Activated T-cell treated with anti-CD3 and anti-CD28 coated beads, Interleukin-2, amount 50 U/mL, for 24 hours (primary cell): ENCODE measurements at regions not wholly inside any gene's neighbourhood (a gene's known extent, or its start where the extent isn't known, plus 50 kb on each side); places are given as distances from the start of the nearest gene placed in this dataset.
"Not testable (repeated sequence)": the region's sequence is repeated elsewhere in the genome, so short reads cannot be mapped to it uniquely, and the experiment has no call there.

Experiments used
- DNase-seq: peaks from one replicate; pipeline ENCODE4 v3.0.0-alpha.2; 2020
- H3K27ac Mint-ChIP-seq: 2 replicates; pipeline ENCODE4 v1.8.0; 2020; ENCODE audit warnings: mild to moderate bottlenecking, mixed read lengths
- H3K27me3 Mint-ChIP-seq: 2 replicates; pipeline ENCODE4 v1.8.0; 2020; ENCODE audit warnings: mixed read lengths
- H3K36me3 Mint-ChIP-seq: 2 replicates; pipeline ENCODE4 v1.8.0; 2020; ENCODE audit warnings: low read depth, mixed read lengths
- H3K4me1 Mint-ChIP-seq: 2 replicates; pipeline ENCODE4 v1.8.0; 2020; ENCODE audit warnings: low read depth, mixed read lengths
- H3K4me3 Mint-ChIP-seq: 2 replicates; pipeline ENCODE4 v1.8.0; 2020; ENCODE audit warnings: mild to moderate bottlenecking, moderate library complexity, mixed read lengths
- H3K9me3 Mint-ChIP-seq: 2 replicates; pipeline ENCODE4 v1.8.0; 2020; ENCODE audit warnings: mixed read lengths

DNA sequence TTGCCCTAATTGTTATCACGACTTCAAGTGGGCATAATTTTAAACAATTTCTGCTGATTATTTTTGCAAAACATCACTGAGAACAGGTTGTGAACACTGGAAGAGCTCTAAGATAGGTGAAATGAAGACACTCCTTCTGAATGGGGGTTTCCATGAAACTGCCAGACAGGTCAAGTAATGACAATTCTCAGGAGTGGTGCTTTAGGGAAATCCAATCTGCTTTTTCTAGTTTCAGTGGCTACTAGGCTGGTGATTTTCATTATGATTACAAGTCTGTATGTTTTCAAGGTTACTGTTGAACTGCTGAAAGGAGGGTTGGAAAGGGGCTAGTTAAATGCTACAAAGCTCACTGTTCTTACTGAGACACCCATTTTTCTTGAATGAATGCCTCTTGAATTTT is 1724.2 kb downstream of the PCDH9 start:
- H3K4me3 Mint-ChIP-seq = no peak overlapping the region
- no peaks in the 10 kb centered on the region for H3K36me3 Mint-ChIP-seq
- no peak overlapping the region for H3K27ac Mint-ChIP-seq
- no peak for DNase-seq
- H3K9me3 Mint-ChIP-seq = peaks cover 7% of the 10 kb centered on the region
- no peaks in the 10 kb centered on the region for H3K4me1 Mint-ChIP-seq
- H3K27me3 Mint-ChIP-seq = no peaks in the 10 kb centered on the region

DNA sequence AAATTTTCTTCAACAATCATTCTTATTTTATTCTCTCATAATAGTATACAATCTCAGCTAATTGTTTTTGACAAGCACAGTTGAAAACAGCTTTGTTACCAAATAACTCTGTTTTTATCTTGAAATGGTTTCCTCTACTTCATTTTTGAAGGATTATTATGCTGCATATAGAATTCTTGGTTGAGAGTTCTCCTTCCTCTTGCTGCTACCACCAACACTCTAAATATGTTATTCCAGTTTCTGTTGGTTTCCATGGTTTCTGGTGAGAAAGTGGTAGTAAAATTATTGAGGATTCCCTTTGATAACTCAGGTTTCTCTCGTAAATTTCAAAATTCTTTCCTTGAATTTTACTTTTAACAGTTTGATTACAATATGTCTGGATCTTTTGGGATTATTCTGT is 1725.9 kb downstream of the PCDH9 start:
- no peaks in the 10 kb centered on the region for H3K36me3 Mint-ChIP-seq
- H3K4me3 Mint-ChIP-seq = no peak overlapping the region
- no peaks in the 10 kb centered on the region for H3K4me1 Mint-ChIP-seq
- peaks cover 15% of the 10 kb centered on the region for H3K9me3 Mint-ChIP-seq
- DNase-seq = no peak
- H3K27me3 Mint-ChIP-seq = no peaks in the 10 kb centered on the region
- no peak overlapping the region for H3K27ac Mint-ChIP-seq

DNA sequence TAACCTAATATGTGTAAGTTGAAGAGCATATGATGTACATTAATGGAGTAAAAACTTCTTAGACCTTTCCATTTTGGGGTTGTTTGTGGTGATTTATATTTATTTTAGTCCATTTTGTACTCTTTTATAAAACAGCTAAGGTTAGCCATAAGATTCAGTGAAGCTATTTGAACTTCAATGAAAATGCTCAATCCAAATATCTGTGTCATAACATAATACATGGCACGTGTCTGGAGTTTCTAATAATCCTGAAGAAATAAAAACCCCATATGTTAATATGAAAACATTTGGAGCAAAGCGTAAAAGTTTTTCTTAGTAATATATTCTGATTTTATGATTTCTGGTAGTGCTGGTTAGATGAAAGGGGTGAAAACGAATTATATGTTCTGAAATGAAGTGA is 1729.7 kb downstream of the PCDH9 start:
- H3K36me3 Mint-ChIP-seq = no peaks in the 10 kb centered on the region
- H3K4me1 Mint-ChIP-seq = no peaks in the 10 kb centered on the region
- DNase-seq = no peak
- no peaks in the 10 kb centered on the region for H3K27me3 Mint-ChIP-seq
- no peak overlapping the region for H3K27ac Mint-ChIP-seq
- peaks cover 20% of the 10 kb centered on the region for H3K9me3 Mint-ChIP-seq
- no peak overlapping the region for H3K4me3 Mint-ChIP-seq

DNA sequence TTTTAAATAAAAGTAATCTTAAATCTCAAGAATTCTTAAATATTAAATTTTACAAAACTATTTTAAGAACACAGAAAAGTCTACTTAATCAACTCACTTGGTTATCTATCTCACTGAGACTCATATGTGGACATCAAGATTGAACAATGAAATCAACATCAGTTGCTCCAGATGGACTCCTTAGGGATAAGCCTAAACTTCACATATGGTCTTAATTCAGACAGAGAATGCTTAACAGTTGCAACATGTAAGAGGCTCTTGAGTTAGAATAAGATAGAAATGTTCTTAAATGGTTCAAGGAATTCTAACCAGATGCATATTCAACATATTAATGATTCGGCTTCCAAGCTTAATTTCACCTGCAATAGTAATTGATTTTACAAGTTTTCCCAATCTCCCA is 1730.9 kb downstream of the PCDH9 start:
- H3K36me3 Mint-ChIP-seq = no peaks in the 10 kb centered on the region
- H3K9me3 Mint-ChIP-seq = peaks cover 18% of the 10 kb centered on the region
- DNase-seq = no peak
- H3K27ac Mint-ChIP-seq = no peak overlapping the region
- no peak overlapping the region for H3K4me3 Mint-ChIP-seq
- no peaks in the 10 kb centered on the region for H3K4me1 Mint-ChIP-seq
- no peaks in the 10 kb centered on the region for H3K27me3 Mint-ChIP-seq

DNA sequence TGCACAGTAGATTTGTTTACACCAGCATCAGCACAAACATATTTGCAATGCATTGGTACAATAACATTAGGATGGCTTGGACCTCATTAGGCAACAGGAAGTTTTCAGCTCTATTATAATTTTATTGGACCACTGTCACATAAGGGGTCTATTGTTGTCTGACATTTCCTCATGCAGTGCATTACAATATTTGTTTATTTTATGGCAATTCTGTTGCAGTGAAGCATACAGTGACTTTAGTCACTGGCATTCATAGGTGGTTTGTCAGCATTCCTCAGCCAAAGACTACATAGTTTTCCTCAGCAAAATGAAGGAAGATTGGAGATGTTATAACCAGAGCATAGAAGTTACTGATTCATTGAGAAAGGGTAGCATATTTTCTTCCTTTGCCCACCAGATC is 1732.9 kb downstream of the PCDH9 start:
- Mint-ChIP-seq H3K4me3 (no peak overlapping the region), H3K27me3 (no peaks in the 10 kb centered on the region), H3K4me1 (no peaks in the 10 kb centered on the region), H3K36me3 (no peaks in the 10 kb centered on the region), H3K27ac (no peak overlapping the region), H3K9me3 (peaks cover 18% of the 10 kb centered on the region)
- no peak for DNase-seq

DNA sequence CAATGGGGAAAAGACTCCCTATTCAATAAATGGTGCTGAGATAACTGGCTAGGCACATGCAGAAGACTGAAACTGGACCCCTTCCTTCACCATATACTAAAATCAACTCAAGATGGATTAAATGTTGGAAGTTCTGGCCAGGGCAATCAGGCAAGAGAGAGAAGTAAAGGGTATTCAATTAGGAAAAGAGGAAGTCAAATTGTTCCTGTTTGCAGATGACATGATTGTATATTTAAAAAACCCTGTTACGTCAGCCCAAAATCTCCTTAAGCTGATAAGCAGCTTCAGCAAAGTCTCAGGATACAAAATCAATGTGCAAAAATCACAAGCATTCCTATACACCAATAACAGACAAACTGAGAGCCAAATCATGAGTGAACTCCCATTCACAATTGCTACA is 1739.4 kb downstream of the PCDH9 start:
- H3K36me3 Mint-ChIP-seq = not testable (repeated sequence)

DNA sequence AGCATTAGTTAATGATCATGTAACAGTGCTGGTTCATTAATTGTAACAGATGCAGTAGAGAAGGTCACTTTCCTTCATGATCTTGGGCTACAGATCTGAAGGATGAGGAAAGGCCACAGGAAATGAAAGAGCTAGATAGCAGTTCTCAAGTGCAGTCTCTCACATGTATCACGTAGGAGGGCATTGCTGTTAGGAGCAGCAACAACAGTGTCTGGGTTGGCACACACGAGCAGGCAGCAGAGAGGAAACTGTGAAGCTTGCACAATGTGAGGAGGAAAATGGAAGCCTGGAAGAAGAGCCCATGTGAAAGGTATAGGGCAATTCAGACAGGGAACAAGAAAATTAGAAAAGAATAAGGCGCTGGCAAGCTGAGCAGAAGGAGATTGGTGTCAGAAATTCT is 1741.5 kb downstream of the PCDH9 start:
- no peaks in the 10 kb centered on the region for H3K36me3 Mint-ChIP-seq
- H3K27ac Mint-ChIP-seq = no peak overlapping the region
- no peaks in the 10 kb centered on the region for H3K27me3 Mint-ChIP-seq
- no peak for DNase-seq
- no peak overlapping the region for H3K4me3 Mint-ChIP-seq
- H3K9me3 Mint-ChIP-seq = peaks cover 24% of the 10 kb centered on the region
- H3K4me1 Mint-ChIP-seq = no peaks in the 10 kb centered on the region

More for the DNA sequence above, 1739.4 kb downstream of the PCDH9 start:
- H3K4me3 Mint-ChIP-seq, H3K4me1 Mint-ChIP-seq, H3K27me3 Mint-ChIP-seq, H3K27ac Mint-ChIP-seq, DNase-seq: not testable (repeated sequence)
- H3K9me3 Mint-ChIP-seq = peaks cover 23% of the 10 kb centered on the region

DNA sequence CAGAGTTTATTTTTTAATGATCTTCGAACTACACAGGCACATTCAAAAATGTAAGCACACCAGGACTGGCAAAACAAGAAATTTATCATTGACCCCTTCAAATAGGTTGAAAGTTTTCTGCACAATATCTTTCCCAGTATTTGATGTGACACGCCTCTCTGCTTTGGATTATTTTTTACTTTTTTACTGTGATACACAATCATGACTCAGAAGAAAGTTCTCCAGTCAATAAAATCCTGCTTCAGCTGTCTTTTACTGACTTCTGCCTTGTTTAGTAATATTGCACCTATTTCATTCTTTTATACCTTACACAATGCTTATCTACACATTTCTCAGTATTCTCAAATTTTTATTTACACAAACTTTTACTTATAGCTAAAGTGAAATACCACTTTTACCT is 1750.4 kb downstream of the PCDH9 start:
- no peak for DNase-seq
- Mint-ChIP-seq H3K36me3 (no peaks in the 10 kb centered on the region), H3K4me1 (no peaks in the 10 kb centered on the region), H3K27ac (no peak overlapping the region), H3K4me3 (no peak overlapping the region), H3K27me3 (no peaks in the 10 kb centered on the region), H3K9me3 (peaks cover 9% of the 10 kb centered on the region)

DNA sequence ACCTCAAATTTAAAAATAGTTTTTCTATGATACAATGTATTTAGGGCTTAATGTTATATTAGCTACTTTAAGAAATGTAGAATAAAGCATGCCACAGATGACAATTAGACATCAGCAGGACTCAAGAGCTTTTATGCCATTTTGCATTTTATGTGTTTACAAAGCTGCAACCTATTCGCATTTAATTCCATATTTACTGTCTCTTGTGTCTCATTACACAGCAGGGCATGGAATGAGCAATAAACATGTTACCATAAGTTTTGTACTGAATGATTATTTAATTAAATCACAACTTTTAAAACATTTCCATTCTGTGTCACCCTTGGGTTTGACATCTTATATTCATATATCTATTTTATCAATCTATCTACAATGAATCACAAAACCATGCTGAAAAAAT is 1756.9 kb downstream of the PCDH9 start:
- H3K4me3 Mint-ChIP-seq = no peak overlapping the region
- H3K36me3 Mint-ChIP-seq = no peaks in the 10 kb centered on the region
- H3K27ac Mint-ChIP-seq = no peak overlapping the region
- H3K27me3 Mint-ChIP-seq = no peaks in the 10 kb centered on the region
- H3K9me3 Mint-ChIP-seq = peaks cover 9% of the 10 kb centered on the region
- H3K4me1 Mint-ChIP-seq = no peaks in the 10 kb centered on the region
- no peak for DNase-seq

DNA sequence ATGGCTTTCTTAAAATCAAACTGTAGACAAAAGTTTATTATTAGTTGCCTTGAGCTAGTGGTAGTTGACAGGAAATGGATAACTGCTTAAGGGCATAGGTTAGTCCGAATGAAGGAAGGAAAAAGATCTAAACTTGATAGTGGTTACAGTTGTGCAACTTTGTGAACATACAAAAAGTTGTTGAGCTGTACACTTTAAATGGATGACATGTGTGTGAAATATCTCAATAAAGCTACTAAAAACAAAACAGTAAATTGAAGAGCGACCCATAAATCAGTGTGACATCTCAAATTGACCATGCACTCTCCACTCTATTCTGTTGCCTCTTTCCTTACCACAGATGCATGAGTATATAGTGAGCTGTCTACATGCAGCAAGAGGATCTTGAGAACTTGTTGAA is 1757.8 kb downstream of the PCDH9 start:
- DNase-seq = no peak
- Mint-ChIP-seq H3K27ac (no peak overlapping the region), H3K4me1 (no peaks in the 10 kb centered on the region), H3K27me3 (no peaks in the 10 kb centered on the region), H3K9me3 (peaks cover 9% of the 10 kb centered on the region), H3K4me3 (no peak overlapping the region), H3K36me3 (no peaks in the 10 kb centered on the region)

DNA sequence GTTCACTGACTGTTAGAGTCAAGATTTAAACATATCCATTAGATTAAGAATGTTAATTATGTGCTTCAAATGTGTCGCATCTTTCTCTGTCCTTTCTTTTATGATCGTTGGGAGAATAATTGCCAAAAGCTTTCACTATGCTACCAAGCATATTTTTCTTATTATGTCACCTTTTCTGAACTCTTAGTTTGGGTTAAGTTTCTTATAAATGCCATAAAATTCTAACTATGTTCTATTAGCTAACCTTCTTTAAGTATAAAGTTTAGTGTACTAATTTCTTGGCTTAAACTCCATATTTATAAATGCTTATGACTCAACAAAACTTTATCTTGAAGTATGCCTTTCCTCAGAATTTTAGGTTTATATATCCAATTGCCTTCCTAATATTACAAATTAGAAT is 1759.4 kb downstream of the PCDH9 start:
- H3K27ac Mint-ChIP-seq = no peak overlapping the region
- no peak overlapping the region for H3K4me3 Mint-ChIP-seq
- DNase-seq = no peak

DNA sequence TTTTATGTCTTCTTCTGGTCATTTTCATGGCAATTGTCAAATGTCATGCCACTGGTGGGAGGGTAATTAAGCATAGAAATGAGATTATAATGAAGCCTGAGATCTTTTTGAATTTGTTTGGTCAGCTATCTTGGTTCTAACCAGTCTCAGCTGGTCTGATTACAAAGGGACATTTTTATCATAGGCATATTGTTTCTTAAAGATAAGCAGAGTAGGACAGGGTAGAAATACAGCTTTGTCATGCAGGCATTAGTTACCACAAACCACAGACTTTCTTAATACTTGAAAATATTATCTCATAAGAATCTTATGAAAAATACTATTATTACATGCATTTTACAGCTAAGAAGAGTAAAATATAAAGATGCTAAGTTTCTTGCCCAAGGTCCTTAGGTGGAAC is 1761.5 kb downstream of the PCDH9 start:
- H3K4me3 Mint-ChIP-seq = no peak overlapping the region
- H3K9me3 Mint-ChIP-seq = peaks cover 16% of the 10 kb centered on the region
- no peaks in the 10 kb centered on the region for H3K36me3 Mint-ChIP-seq
- DNase-seq = no peak
- H3K4me1 Mint-ChIP-seq = no peaks in the 10 kb centered on the region
- H3K27ac Mint-ChIP-seq = no peak overlapping the region
- no peaks in the 10 kb centered on the region for H3K27me3 Mint-ChIP-seq

More for the DNA sequence above, 1759.4 kb downstream of the PCDH9 start:
- no peaks in the 10 kb centered on the region for H3K4me1 Mint-ChIP-seq
- H3K36me3 Mint-ChIP-seq = no peaks in the 10 kb centered on the region
- peaks cover 13% of the 10 kb centered on the region for H3K9me3 Mint-ChIP-seq
- no peaks in the 10 kb centered on the region for H3K27me3 Mint-ChIP-seq

DNA sequence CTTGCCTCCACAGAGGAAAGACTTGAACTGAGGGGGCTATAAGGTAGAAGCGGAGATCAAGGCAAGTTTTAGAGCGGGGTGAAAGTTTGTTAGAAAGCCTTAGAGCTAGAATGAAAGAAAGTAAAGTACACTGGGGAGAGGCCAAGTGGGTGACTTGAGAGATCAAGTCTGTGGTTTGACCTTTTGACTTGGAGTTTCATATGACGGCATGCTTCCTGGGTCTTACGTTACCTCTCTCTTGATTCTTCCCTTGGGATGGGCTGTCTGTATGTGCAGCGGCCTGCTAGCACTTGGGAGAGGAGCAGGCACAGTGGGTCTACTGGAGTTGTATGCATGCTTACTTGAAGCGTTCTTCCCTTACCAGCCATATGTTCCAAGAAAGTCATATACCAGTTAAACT is 1768.5 kb downstream of the PCDH9 start:
- no peak overlapping the region for H3K27ac Mint-ChIP-seq
- no peak overlapping the region for H3K4me3 Mint-ChIP-seq
- H3K36me3 Mint-ChIP-seq = no peaks in the 10 kb centered on the region
- H3K9me3 Mint-ChIP-seq = peaks cover 19% of the 10 kb centered on the region
- no peak for DNase-seq
- H3K27me3 Mint-ChIP-seq = no peaks in the 10 kb centered on the region
- H3K4me1 Mint-ChIP-seq = no peaks in the 10 kb centered on the region

DNA sequence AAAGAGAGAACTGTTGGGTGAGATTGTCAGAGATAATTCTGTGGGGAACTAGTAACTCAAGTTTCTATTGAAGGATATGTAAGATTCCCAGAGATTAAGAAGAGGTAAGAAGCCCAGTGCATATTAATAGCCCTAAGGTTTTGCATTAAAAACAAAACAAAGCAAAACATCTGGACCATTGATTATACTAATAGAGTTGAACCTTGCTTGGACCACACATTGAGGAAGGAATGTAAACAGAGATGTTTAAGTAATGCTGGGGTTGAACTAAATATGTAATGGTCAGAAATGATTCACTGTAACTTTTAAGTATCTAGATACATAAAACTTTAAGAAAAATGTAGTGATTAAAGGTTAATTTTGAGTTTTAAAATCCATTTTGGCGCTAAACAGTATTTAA is 1770.0 kb downstream of the PCDH9 start:
- H3K36me3 Mint-ChIP-seq = no peaks in the 10 kb centered on the region
- H3K4me3 Mint-ChIP-seq = no peak overlapping the region
- no peak overlapping the region for H3K27ac Mint-ChIP-seq
- DNase-seq = no peak
- H3K9me3 Mint-ChIP-seq = peaks cover 14% of the 10 kb centered on the region
- H3K4me1 Mint-ChIP-seq = no peaks in the 10 kb centered on the region
- no peaks in the 10 kb centered on the region for H3K27me3 Mint-ChIP-seq

DNA sequence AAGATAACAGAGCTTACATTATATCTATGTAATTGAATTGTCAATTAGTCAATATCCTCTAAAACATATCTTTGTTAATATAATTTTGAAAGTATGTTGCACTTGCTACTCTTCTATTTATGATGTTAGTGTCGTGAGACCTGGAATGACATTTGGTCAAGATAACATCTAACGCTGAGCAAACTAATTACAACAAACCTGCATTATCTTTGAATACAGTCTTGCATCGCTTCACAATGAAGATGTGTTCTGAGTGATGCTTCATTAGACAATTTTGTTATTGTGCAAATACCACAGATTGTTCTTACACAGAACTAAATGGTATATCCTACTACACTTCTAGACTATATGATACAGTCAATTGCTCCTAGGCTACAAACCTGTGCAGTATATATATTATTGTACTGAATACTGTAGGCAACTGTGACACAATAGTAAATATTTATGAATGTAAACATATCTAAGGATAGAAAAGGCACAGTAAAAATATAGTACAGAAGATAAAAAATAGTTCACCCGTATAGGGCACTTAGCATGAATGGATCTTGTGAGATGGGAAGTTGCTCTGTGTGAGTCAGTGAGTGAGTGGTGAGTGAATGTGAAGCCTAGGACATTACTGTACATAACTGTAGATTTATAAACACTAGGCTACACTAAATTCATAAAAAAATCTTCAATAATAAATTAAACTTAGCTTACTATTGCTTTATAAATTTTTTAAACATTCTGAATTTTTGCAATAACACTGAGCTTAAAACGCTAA is 1773.8 kb downstream of the PCDH9 start:
- Mint-ChIP-seq H3K4me3 (no peak overlapping the region), H3K9me3 (peaks cover 5% of the 10 kb centered on the region), H3K36me3 (no peaks in the 10 kb centered on the region), H3K27ac (no peak overlapping the region), H3K27me3 (no peaks in the 10 kb centered on the region), H3K4me1 (no peaks in the 10 kb centered on the region)
- no peak for DNase-seq

DNA sequence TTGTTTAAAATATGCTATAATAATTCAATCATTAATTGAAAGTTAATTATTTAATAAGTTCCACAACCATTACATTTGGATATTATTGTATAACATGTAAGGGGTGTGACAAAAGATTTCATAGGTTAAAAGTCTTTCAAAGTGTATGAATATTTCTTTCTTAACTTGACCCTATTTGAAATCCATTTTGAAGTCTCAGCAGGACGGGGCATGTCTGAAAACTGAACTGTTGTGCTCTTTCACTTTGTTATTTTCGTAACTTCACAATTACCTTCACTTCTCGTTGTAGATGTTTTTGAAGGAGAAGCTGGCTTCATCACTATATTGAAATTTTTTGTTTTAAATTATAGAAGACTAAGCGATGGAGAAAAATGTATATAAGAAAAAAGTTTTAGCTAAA is 1775.7 kb downstream of the PCDH9 start:
- Mint-ChIP-seq H3K27me3 (no peaks in the 10 kb centered on the region), H3K4me3 (no peak overlapping the region), H3K4me1 (no peaks in the 10 kb centered on the region), H3K27ac (no peak overlapping the region), H3K36me3 (no peaks in the 10 kb centered on the region), H3K9me3 (peaks cover 6% of the 10 kb centered on the region)
- no peak for DNase-seq
